ENCODE measurements at regions not wholly inside any gene's neighbourhood (a gene's known extent, or its start where the extent isn't known, plus 50 kb on each side); places are given as distances from the start of the nearest gene placed in this dataset.
"Not testable (repeated sequence)": the region's sequence is repeated elsewhere in the genome, so short reads cannot be mapped to it uniquely, and the experiment has no call there.

DNA sequence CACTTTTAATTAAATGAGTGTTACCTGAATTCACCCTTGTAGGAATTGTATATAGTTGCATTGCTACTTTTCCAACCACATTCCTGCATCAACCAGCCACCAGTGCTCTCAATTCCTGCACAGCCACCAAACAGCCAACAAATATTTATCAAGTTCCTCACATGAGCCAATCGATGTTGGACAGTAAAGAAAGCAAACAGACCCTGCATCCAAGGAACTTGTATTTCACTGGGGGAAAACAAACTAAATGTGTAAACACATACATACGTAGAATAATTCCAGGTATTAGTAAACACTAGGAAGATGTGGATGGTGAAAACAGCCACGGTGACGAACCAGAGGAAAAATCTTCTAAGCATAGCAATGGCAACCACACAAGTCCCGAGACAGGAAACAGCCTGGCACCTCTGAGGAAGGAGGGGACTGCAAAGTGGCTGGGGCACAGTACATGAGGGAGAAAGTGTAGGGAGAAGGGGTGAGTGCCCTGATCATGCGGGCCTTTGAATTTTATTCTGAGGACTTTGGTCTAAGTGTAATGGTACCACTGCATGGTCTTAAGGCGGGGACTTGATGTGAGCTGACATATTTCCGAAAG is 111.2 kb downstream of the XRCC2 start:
- POLR2A ChIA-PET = no interaction called here
- H3K27me3 Mint-ChIP-seq = peaks cover 19% of the 10 kb centered on the region
- H3K27ac Mint-ChIP-seq = no peak overlapping the region
- H3K4me1 Mint-ChIP-seq = no peaks in the 10 kb centered on the region
- H3K9me3 Mint-ChIP-seq = no peaks in the 10 kb centered on the region
- no peaks in the 10 kb centered on the region for H3K36me3 Mint-ChIP-seq (ENCODE audit: low read depth)
- DNase-seq = no peak
- H3K4me3 Mint-ChIP-seq = no peak overlapping the region
- CTCF ChIA-PET = no interaction called here

DNA sequence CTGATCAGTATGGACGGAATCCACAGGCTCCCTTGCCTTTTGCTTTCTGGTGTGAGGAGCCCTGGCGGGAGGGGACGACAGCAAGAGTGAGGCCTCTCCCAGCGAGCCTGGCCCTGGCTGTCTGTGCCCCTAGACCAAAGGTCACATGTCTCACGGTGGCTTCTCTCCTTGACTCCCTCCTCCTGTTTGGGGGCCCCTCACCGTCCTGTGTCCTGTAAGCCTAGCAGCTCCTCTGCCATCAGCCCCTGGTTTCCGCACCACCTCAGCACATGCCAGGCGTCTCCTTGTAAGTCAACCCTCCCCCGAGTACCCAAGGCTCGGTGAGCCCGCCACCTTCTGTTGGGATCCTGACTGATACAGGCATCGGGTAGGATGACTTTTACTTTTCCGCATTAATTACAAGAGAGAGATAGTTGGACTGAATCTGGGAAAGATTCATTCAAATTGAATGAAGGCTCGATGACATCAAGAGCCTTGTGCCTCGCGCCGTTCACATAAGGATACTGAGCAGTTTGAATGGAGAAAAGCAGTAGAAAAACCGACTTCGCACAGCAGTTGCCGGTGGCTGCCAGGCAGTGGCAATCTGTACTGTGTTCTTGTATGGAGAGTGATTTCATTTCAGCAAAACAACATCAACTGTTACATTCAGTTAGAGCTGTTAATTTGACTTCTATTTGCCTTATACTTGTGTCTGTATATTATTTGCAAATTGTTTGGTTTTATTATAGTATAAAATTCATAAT is 119.8 kb downstream of the XRCC2 start:
- H3K36me3 Mint-ChIP-seq (ENCODE audit: low read depth) = no peaks in the 10 kb centered on the region
- ChIA-PET CTCF (no interaction called here), POLR2A (no interaction called here)
- no peak for DNase-seq
- H3K4me1 Mint-ChIP-seq = no peaks in the 10 kb centered on the region
- H3K27me3 Mint-ChIP-seq = no peaks in the 10 kb centered on the region
- no peak overlapping the region for H3K27ac Mint-ChIP-seq
- no peak overlapping the region for H3K4me3 Mint-ChIP-seq
- no peaks in the 10 kb centered on the region for H3K9me3 Mint-ChIP-seq

DNA sequence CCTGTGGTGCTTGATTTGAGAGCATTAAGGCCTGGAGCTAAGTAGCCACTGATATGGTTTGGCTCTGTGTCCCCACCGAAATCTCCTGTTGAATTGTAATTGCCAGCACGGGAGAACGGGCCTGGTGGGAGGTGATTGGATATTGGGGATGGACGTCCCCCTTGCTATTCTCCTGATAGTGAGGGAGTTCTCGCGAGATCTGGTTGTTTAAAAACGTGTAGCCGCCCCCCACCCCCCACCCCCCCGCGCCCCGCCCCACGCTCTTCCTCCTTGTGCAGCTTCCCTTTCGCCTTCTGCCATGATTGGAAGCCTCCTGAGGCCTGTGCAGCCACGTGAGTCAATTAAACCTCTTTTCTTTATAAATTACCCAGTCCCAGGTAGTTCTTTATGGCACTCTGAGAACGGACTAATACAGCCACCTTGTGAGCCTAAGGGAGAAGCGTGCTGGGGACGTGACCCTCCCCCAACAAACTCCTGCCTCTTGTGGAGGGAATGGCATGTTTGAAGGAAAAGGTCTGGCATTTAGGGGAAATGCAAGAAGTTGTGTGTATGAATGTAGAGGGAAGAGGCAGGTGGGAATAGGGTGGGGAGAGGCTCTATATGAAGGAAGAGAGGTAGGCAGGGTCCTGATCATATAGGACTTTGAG is 118.0 kb upstream of the KMT2C start:
- Mint-ChIP-seq H3K27ac (no peak overlapping the region), H3K4me3 (no peak overlapping the region), H3K4me1 (no peaks in the 10 kb centered on the region), H3K9me3 (no peaks in the 10 kb centered on the region), H3K36me3 (ENCODE audit: low read depth) (no peaks in the 10 kb centered on the region), H3K27me3 (no peaks in the 10 kb centered on the region)
- DNase-seq = no peak
- ChIA-PET CTCF (no interaction called here), POLR2A (no interaction called here)

DNA sequence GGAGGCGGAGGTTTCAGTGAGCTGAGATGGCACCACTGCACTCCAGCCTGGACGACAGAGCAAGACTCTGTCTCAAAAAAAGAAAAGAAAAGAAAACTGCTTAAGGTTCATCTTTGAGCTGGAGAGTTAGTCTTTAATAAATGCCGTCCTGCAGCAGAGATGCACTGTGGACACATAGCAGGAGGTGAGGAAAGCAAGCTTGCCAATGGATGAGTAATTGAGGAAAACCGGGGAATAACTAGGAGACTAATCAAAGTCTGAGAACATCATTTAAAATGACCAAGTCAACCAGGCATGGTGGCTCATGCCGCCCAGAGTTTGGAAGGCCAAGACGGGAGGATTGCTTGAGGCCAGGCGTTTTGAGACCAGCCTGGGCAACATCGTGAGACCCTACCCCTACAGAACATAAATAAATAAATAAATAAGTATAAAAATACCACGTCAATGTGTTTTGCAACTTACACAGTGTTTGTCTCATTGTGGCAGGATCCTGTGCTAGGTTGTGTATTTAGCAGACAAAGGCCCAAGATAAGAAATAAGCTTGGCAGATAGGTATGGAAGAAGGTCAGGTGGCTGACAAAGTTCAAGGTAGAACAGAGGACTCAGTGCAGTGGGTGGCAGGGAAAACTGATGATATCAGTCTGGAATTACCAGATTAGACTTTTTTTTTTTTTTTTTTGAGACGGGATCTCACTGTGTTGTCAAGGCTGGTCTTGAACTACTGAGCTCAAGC is 115.7 kb upstream of the KMT2C start:
- Mint-ChIP-seq H3K27ac (no peak overlapping the region), H3K36me3 (ENCODE audit: low read depth) (no peaks in the 10 kb centered on the region), H3K9me3 (no peaks in the 10 kb centered on the region), H3K4me1 (no peaks in the 10 kb centered on the region), H3K27me3 (no peaks in the 10 kb centered on the region), H3K4me3 (no peak overlapping the region)
- ChIA-PET CTCF (no interaction called here), POLR2A (interaction anchor here (0.8 kb wide), 1 partner anchor 88 kb away, joined by 3 read pairs; no protein-coding TSS in a partner anchor)
- DNase-seq = no peak

DNA sequence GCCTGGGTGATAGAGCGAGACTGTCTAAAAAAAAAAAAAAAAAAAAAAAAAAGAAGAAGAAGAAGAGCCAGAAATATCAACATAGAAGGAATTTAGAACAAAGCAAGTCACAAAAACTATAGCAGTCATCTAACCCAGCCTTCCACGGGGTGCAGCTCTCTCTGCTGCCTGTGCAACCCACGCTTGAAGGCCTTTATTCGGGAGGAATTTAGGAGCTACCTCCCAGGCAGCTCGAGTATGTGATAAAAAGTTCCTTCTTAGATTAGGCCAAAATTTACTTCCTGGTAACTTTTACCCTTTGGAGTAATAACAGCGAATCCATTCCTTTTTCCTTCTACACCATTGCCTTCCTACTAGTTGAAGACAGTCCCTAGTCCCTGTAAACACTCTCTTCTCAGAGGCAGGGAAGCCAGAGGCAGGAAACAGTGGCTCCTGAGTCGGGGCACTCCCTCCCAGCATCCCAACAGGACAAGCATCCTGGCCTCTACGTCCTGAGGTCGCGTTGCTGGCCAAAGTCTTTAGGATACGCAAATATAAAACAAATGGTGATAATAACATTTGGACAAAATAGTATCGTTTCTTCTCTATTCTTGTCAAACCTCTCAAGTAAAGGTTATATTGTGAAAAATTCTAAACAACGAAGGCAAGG is 109.3 kb upstream of the KMT2C start:
- no peaks in the 10 kb centered on the region for H3K27me3 Mint-ChIP-seq
- H3K36me3 Mint-ChIP-seq (ENCODE audit: low read depth) = no peaks in the 10 kb centered on the region
- H3K9me3 Mint-ChIP-seq = no peaks in the 10 kb centered on the region
- H3K27ac Mint-ChIP-seq = no peak overlapping the region
- no peak overlapping the region for H3K4me3 Mint-ChIP-seq
- no peak for DNase-seq
- CTCF ChIA-PET = no interaction called here
- H3K4me1 Mint-ChIP-seq = no peaks in the 10 kb centered on the region
- POLR2A ChIA-PET = no interaction called here

DNA sequence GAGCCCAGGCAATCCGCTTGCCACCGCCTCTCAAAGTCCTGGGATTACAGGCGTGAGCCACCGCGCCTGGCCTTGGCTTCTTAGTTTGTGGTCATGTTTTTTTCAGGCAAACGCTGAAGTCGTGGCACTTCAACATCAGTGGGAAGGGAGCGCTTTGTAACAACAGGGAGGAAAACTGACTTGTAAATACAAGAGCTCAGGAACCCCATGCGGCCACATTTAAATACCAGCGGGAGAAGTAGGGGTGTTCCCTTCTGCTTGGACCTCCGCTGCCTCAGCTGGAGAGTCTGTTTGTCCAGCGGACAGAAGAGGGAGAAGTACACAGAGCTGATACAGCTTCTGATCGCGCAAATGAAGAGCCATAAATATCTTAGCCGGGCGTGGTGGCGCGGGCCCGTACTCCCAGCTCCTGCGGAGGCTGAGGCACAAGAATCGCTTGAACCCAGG is 108.7 kb upstream of the KMT2C start:
- H3K4me3 Mint-ChIP-seq = no peak overlapping the region
- H3K27ac Mint-ChIP-seq = no peak overlapping the region
- no peaks in the 10 kb centered on the region for H3K27me3 Mint-ChIP-seq
- H3K36me3 Mint-ChIP-seq (ENCODE audit: low read depth) = no peaks in the 10 kb centered on the region
- DNase-seq = no peak
- H3K4me1 Mint-ChIP-seq = no peaks in the 10 kb centered on the region
- ChIA-PET CTCF (no interaction called here), POLR2A (no interaction called here)
- H3K9me3 Mint-ChIP-seq = no peaks in the 10 kb centered on the region

DNA sequence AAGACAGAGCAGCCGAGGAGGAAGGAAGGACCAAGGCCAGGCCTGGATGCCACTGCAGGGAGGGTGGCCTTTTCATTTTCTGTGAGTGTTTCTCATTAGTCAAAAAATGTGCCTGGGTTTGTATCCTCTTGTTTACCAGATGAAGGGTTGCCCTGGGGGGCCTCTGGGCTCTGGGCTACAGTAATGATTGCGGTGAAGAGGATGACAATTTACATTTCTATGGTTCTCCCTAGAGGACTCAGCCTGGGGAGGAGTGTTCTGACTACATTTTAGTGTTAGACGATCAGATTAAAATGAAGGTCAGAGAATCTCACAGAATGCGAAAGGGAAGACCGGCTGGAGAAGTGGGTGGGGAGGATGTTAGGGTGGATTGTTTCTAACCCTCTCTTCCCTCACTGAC is 108.0 kb upstream of the KMT2C start:
- Mint-ChIP-seq H3K27me3 (no peaks in the 10 kb centered on the region), H3K27ac (no peak overlapping the region), H3K9me3 (no peaks in the 10 kb centered on the region), H3K36me3 (ENCODE audit: low read depth) (no peaks in the 10 kb centered on the region), H3K4me1 (no peaks in the 10 kb centered on the region), H3K4me3 (no peak overlapping the region)
- ChIA-PET POLR2A (no interaction called here), CTCF (no interaction called here)
- DNase-seq = no peak

DNA sequence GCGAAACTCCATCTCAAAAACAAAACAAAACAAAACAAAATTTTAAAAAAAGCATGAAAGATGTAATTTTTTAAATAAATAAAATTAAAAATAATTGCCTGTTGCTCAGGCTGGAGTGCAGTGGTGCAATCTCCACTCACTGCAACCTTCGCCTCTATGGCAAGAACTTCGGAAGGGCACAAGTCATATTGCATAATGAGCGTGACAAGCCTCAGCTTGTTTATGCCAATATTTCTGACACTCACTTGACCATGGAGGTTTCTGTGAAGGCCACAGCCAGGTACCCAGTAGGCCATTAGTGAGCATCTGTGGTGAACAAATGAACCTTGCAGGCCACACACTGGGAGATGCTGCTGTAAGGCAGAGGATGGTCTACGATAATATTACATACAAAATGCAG is 106.1 kb upstream of the KMT2C start:
- Mint-ChIP-seq H3K36me3 (ENCODE audit: low read depth) (no peaks in the 10 kb centered on the region), H3K27me3 (no peaks in the 10 kb centered on the region), H3K4me3 (no peak overlapping the region), H3K9me3 (no peaks in the 10 kb centered on the region), H3K4me1 (no peaks in the 10 kb centered on the region), H3K27ac (no peak overlapping the region)
- ChIA-PET CTCF (no interaction called here), POLR2A (no interaction called here)
- DNase-seq = no peak

DNA sequence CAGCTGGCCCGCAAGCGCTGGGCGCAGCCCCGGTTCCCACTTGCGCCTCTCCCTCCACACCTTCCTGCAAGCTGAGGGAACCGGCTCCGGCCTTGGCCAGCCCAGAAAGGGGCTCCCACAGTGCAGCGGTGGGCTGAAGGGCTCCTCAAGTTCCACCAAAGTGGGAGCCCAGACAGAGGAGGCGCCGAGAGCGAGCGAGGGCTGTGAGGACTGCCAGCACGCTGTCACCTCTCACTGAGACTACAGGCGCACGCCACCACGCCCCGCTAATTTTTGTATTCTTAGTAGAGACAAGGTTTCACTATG is 103.3 kb upstream of the KMT2C start:
- H3K27me3 Mint-ChIP-seq; CTCF ChIA-PET; POLR2A ChIA-PET; H3K36me3 Mint-ChIP-seq (ENCODE audit: low read depth); H3K27ac Mint-ChIP-seq; H3K4me3 Mint-ChIP-seq; H3K4me1 Mint-ChIP-seq; DNase-seq; H3K9me3 Mint-ChIP-seq: not testable (repeated sequence)

DNA sequence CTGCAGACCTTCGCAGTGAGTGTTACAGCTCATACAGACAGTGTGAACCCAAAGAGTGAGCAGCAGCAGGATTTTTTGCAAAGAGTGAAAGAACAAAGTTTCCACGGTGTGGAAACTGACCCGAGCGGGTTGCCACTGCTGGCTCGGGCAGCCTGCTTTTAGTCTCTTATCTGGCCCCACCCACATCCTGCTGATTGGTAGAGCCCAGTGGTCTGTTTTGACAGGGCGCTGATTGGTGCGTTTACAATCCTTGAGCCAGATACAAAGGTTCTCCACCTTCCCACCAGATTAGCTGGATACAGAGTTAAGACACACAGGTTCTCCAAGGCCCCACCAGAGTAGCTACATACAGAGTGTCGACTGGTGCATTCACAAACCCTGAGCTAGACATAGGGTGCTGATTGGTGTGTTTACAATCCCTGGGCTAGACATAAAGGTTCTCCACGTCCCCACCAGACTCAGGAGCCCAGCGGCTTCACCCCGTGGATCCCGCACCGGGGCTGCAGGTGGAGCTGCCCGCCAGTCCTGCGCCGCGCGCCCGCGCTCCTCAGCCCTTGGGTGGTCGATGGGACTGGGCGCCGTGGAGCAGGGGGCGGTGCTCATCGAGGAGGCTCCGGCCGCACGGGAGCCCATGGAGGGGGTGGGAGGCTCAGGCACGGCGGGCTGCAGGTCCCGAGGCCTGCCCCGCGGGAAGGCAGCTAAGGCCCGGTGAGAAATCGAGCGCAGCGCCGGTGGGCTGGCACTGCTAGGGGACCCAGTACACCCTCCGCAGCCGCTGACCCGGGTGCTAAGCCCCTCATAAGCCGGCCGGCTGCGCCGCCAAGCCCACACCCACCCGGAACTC is 102.8 kb upstream of the KMT2C start:
- DNase-seq; H3K36me3 Mint-ChIP-seq (ENCODE audit: low read depth); H3K4me3 Mint-ChIP-seq; CTCF ChIA-PET; H3K27ac Mint-ChIP-seq; H3K4me1 Mint-ChIP-seq; H3K27me3 Mint-ChIP-seq; POLR2A ChIA-PET; H3K9me3 Mint-ChIP-seq: not testable (repeated sequence)

DNA sequence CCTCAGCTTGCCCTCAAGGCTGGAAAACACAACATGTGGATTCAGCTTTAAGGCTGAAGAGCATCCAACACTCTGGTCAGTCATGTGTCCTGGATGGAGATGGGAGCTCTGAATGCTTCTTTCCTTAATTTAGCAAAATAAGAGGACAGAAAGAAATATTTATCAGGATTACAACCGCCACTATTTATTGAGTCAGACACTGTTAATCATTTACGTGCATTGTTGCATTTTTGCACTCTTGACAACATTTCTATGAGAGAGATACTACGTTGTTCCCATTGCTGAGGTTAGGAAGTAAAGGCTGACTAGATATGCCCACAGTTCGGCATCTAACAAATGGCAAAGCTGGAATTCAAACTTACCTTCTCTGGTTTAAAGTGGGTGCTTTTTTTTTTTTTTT is 101.8 kb upstream of the KMT2C start:
- H3K27ac Mint-ChIP-seq = no peak overlapping the region
- CTCF ChIA-PET = no interaction called here
- H3K4me3 Mint-ChIP-seq = no peak overlapping the region
- H3K9me3 Mint-ChIP-seq = peaks cover 2% of the 10 kb centered on the region
- POLR2A ChIA-PET = no interaction called here
- no peaks in the 10 kb centered on the region for H3K27me3 Mint-ChIP-seq
- no peaks in the 10 kb centered on the region for H3K36me3 Mint-ChIP-seq (ENCODE audit: low read depth)
- H3K4me1 Mint-ChIP-seq = no peaks in the 10 kb centered on the region
- no peak for DNase-seq

DNA sequence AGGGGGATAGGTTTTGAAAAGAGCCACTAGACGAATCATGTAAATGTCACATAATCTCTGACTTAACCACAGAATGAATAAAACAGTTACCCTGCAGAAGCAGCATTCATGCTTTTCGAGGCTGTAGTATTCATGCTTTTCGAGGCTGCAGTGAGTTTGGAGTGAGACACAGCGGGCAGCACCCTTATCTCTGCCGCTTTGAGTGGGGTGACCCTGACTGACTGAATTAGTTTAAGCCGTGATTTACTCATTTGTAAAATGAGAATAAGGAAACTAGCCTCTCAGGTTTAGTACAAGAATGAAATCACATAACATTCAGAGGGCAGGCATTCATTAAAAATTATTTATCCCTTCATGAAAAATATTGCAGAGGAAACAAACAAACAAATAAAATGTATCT is 92.8 kb upstream of the KMT2C start:
- Mint-ChIP-seq H3K36me3 (ENCODE audit: low read depth) (no peaks in the 10 kb centered on the region), H3K4me1 (no peaks in the 10 kb centered on the region), H3K9me3 (no peaks in the 10 kb centered on the region), H3K27me3 (no peaks in the 10 kb centered on the region), H3K4me3 (no peak overlapping the region), H3K27ac (no peak overlapping the region)
- DNase-seq = no peak
- CTCF ChIA-PET = no interaction called here
- POLR2A ChIA-PET = no interaction called here

DNA sequence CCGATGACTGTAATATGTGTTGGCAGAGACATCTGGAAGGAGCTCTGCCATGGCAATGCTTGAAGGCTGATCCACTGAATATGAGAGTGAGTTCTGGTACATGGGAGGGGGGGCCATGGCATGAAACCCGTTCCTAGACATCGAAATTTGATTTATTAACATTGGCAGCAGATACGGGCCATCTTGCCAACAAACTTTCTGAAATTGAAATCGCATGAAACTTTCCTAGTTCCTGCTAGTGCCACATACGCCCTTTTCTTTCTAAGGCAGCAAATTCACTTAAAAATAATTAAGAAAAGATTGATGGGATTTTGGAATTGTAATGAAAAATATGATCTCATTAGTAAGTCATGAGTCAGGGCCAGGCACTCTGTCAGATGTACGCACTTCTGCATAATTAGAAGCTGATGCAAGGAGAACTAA is 91.8 kb upstream of the KMT2C start:
- H3K36me3 Mint-ChIP-seq (ENCODE audit: low read depth) = no peaks in the 10 kb centered on the region
- no peaks in the 10 kb centered on the region for H3K4me1 Mint-ChIP-seq
- ChIA-PET CTCF (no interaction called here), POLR2A (no interaction called here)
- no peak overlapping the region for H3K27ac Mint-ChIP-seq
- H3K4me3 Mint-ChIP-seq = no peak overlapping the region
- no peaks in the 10 kb centered on the region for H3K27me3 Mint-ChIP-seq
- no peak for DNase-seq
- H3K9me3 Mint-ChIP-seq = no peaks in the 10 kb centered on the region

All from activated CD4-positive, alpha-beta memory T cell treated with anti-CD3 and anti-CD28 coated beads, Interleukin-2, amount 10 ng/mL, durations not matched to agents 7 days and 5 days (primary cell).